HepG2 (cell line): ENCODE measurements at regions not wholly inside any gene's neighbourhood (a gene's known extent, or its start where the extent isn't known, plus 50 kb on each side); places are given as distances from the start of the nearest gene placed in this dataset.
A peak's percentile ranks its signal among the peaks of the same experiment; 100 is the strongest.

Source experiments
- ATAC-seq: fragments of 200-7000 bp; cut with Tn5 transposase; 3 replicates; pipeline ENCODE4 v1.9.1; 2020; ENCODE audit warnings: mild to moderate bottlenecking, moderate library complexity
- BruUV-seq: library from RNA; stranded (reverse); fragments of 400-500 nt; replicated peaks from 2 replicates; lab custom pipeline; 2021; lab: Mats Ljungman, UMichigan
- CTCF ChIA-PET: fragments of 300-600 bp; formaldehyde crosslinking; extraction: SDS; loops from one replicate; lab custom pipeline; 2021; ENCODE audit warnings: low total read pairs, inconsistent platforms, low intra/inter-chr PET ratio; lab: Yijun Ruan, JAX
- POLR2A ChIA-PET: fragments of 350-600 bp; sonication (Branson Sonifier 250); formaldehyde crosslinking; loops from one replicate; lab custom pipeline; 2020; ENCODE audit warnings: antibody characterized with exemption, inconsistent platforms; lab: Yijun Ruan, JAX
- DNase-seq: peaks from one replicate; pipeline ENCODE4 v3.0.0-alpha.2; 2015; ENCODE audit warnings: low spot score
- FAIRE-seq: peaks from 3 replicates; lab custom pipeline; 2011; peaks lifted over from hg19 to GRCh38; lab: Jason Lieb, UNC
- H2AFZ ChIP-seq: one replicate; pipeline ENCODE4 v1.6.1; 2011; ENCODE audit warnings: low read length, inconsistent platforms
- H3K27ac ChIP-seq: fragments of 300-600 bp; 3 replicates; pipeline ENCODE4 v1.8.0; 2011; ENCODE audit warnings: mixed run types, mild to moderate bottlenecking, mixed read lengths, low read length, inconsistent platforms; ENCODE audit not compliant: insufficient read depth; ENCODE audit errors: extremely low read length
- H3K27me3 ChIP-seq, 2 experiments: fragments of 200-600 bp in 1 of 2; 2 replicates in 1 of 2; 3 replicates in 1 of 2; pipeline versions ENCODE4 v1.6.0 to v1.8.0; 2011; ENCODE audit warnings: low read length in 2 of 2, mild to moderate bottlenecking in 2 of 2, moderate library complexity in 2 of 2, inconsistent platforms in 1 of 2; ENCODE audit not compliant: insufficient read depth in 2 of 2, control insufficient read depth in 1 of 2
- H3K36me3 ChIP-seq, 2 experiments: fragments of 200-600 bp in 1 of 2; replicated peaks in 1 of 2; 2 replicates in 1 of 2; 3 replicates in 1 of 2; pipeline versions ENCODE4 v1.5.1 to v1.8.0; 2011; ENCODE audit warnings: low read length in 2 of 2, inconsistent platforms in 1 of 2; ENCODE audit not compliant: insufficient read depth in 2 of 2, control insufficient read depth in 1 of 2
- H3K4me1 ChIP-seq: 2 replicates; pipeline ENCODE4 v1.5.1; 2012; ENCODE audit warnings: low read length, inconsistent platforms; ENCODE audit not compliant: insufficient read depth
- H3K4me2 ChIP-seq: 2 replicates; pipeline ENCODE4 v1.6.0; 2011; ENCODE audit warnings: low read depth, low read length, inconsistent platforms
- H3K4me3 ChIP-seq, 3 experiments: fragments of 200-600 bp in 1 of 3; sonication (generic), shearing (Covaris generic) in 1 of 3; replicated peaks in 1 of 3; 2 replicates each; pipeline ENCODE4 v1.5.1; 2011 to 2016; ENCODE audit warnings: low read length in 3 of 3, inconsistent platforms in 2 of 3, low read depth in 2 of 3, mild to moderate bottlenecking in 2 of 3, control low read depth in 1 of 3, mixed read lengths in 1 of 3; ENCODE audit not compliant: insufficient read depth in 1 of 3
- H3K79me2 ChIP-seq: one replicate; pipeline ENCODE4 v1.6.1; 2011; ENCODE audit warnings: low read length, inconsistent platforms; ENCODE audit not compliant: insufficient read depth
- H3K9ac ChIP-seq: 2 replicates; pipeline ENCODE4 v1.6.0; 2011; ENCODE audit warnings: mild to moderate bottlenecking, low read depth, low read length, inconsistent platforms; ENCODE audit not compliant: insufficient read depth
- H3K9me3 ChIP-seq: 2 replicates; pipeline ENCODE4 v1.5.1; 2012; ENCODE audit warnings: mild to moderate bottlenecking, low read length
- H4K20me1 ChIP-seq: 2 replicates; pipeline ENCODE4 v1.6.0; 2011; ENCODE audit warnings: inconsistent platforms, mild to moderate bottlenecking, low read length, moderate library complexity; ENCODE audit not compliant: insufficient read depth
- ASH2L ChIP-seq: fragments of 300-600, 200-600 bp; sonication (generic); IDR thresholded peaks from 2 replicates; pipeline ENCODE4 v1.7.0; 2017; ENCODE audit warnings: low read depth, mild to moderate bottlenecking, moderate library complexity, mixed read lengths, low read length; ENCODE audit not compliant: insufficient read length
- MAFF ChIP-seq: IDR thresholded peaks from 2 replicates; pipeline ENCODE4 v1.6.1; 2011; ENCODE audit warnings: low read depth, low read length, improper control_type of control experiment
- MAFK ChIP-seq, 2 experiments: IDR thresholded peaks in 1 of 2; conservative IDR thresholded peaks in 1 of 2; 2 replicates each; pipeline ENCODE4 v1.6.1; 2011; ENCODE audit warnings: improper control_type of control experiment in 2 of 2, low read length in 2 of 2
- MYPOP ChIP-seq: sonication (generic); formaldehyde crosslinking; IDR thresholded peaks from 2 replicates; pipeline ENCODE4 v1.8.1; 2023; ENCODE audit warnings: mild to moderate bottlenecking, moderate library complexity, missing genetic modification reagents
- ZBTB44 ChIP-seq: sonication (generic); formaldehyde crosslinking; IDR thresholded peaks from 2 replicates; pipeline ENCODE4 v1.4.0; 2020; ENCODE audit warnings: missing genetic modification reagents
- ZNF563 ChIP-seq: sonication (generic); formaldehyde crosslinking; IDR thresholded peaks from 2 replicates; pipeline ENCODE4 v1.8.0; 2022; ENCODE audit warnings: mild to moderate bottlenecking, moderate library complexity, missing genetic modification reagents
- WGBS: methylation state at CpG from one replicate; pipeline ENCODE4 v1.1.6; 2017; ENCODE audit warnings: low lambda C conversion rate; 5-methylcytosine and 5-hydroxymethylcytosine counted together
- in situ Hi-C: cut with HindIII; loops from 2 replicates; pipeline ENCODE4 v1.10.0; 2017; ENCODE audit warnings: low pct_unique_long_range_greater_than_20kb; ENCODE audit not compliant: extremely low pct_ligation_motif_present
- intact Hi-C: fragments of 100-400 bp; cut with micrococcal nuclease; formaldehyde crosslinking; loops from one replicate; pipeline ENCODE4 v1.10.0; 2022; ENCODE audit not compliant: unreplicated experiment

GRCh38 chr16:8053437-8053836, 536.9 kb downstream of the TMEM114 start:
- no peak for TF ChIP-seq ZNF563 (CRISPR knock-in tag)
- TF ChIP-seq ZBTB44 (CRISPR knock-in tag): no peak
- no peak for TF ChIP-seq ASH2L
- TF ChIP-seq, all 625 proteins: peak for 0
- CTCF ChIA-PET: no interaction called here
- no TSS peak for BruUV-seq

GRCh38 chr16:8048433-8048832, 541.9 kb downstream of the TMEM114 start:
- H2AFZ ChIP-seq: no peak overlapping the region
- H4K20me1 ChIP-seq: no peaks in the 10 kb centered on the region
- no peak overlapping the region for H3K4me3 ChIP-seq
- no peak overlapping the region for H3K9ac ChIP-seq
- intact Hi-C loops: no loop called here
- in situ Hi-C loops: no loop called here
- H3K79me2 ChIP-seq: no peaks in the 10 kb centered on the region
- H3K4me1 ChIP-seq: no peaks in the 10 kb centered on the region
- no peak for DNase-seq
- CTCF ChIA-PET: no interaction called here
- H3K27ac ChIP-seq: no peak overlapping the region
- peaks cover 13% of the 10 kb centered on the region; the same call in 1 of the 2 replicates for H3K9me3 ChIP-seq
- no peak for FAIRE-seq
- H3K4me2 ChIP-seq: no peak overlapping the region
- H3K36me3 ChIP-seq: no peaks in the 10 kb centered on the region
- TF ChIP-seq MAFK (conservative IDR thresholded peaks at IDR 0.05 in 1 of 2, IDR thresholded peaks at IDR 0.05 in 1 of 2; ENCODE audit: low read length in 2 of 2) (peak; percentile 97 to 98), MYPOP (no peak), MAFF (peak; percentile 98)
- peaks cover 0 to 3% of the 10 kb centered on the region in 2 experiments; a peak in 1 of 5 replicates for H3K27me3 ChIP-seq
- no peak for ATAC-seq
- 4% methylated on average over 4 of the region's 4 CpGs for WGBS
- POLR2A ChIA-PET: no interaction called here
- no TSS peak for BruUV-seq

More at GRCh38 chr16:8053437-8053836, 536.9 kb downstream of the TMEM114 start:
- peaks cover 15% of the 10 kb centered on the region; the same call in 1 of the 2 replicates for H3K9me3 ChIP-seq
- H4K20me1 ChIP-seq: no peaks in the 10 kb centered on the region
- DNase-seq (no peak), ATAC-seq (no peak), FAIRE-seq (no peak)
- no peaks in the 10 kb centered on the region for H3K36me3 ChIP-seq
- H3K4me3 ChIP-seq: no peak overlapping the region
- H3K27ac ChIP-seq: no peak overlapping the region
- POLR2A ChIA-PET: no interaction called here
- no peak overlapping the region for H3K4me2 ChIP-seq
- H3K9ac ChIP-seq: no peak overlapping the region
- no peaks in the 10 kb centered on the region for H3K79me2 ChIP-seq
- intact Hi-C loops: no loop called here
- in situ Hi-C loops: no loop called here
- 2% methylated on average over 4 of the region's 4 CpGs for WGBS
- no peaks in the 10 kb centered on the region for H3K4me1 ChIP-seq
- H2AFZ ChIP-seq: no peak overlapping the region
- no peaks in the 10 kb centered on the region for H3K27me3 ChIP-seq
